T-cell (primary cell): ENCODE measurements at regions not wholly inside any gene's neighbourhood (a gene's known extent, or its start where the extent isn't known, plus 50 kb on each side); places are given as distances from the start of the nearest gene placed in this dataset.

Source experiments
- ATAC-seq, 4 experiments: fragments of 200-7000 bp in 3 of 4; fragments of 150-1000 bp in 1 of 4; cut with Tn5 transposase; replicated peaks in 1 of 4; 1 replicate in 3 of 4; 2 replicates in 1 of 4; pipeline ENCODE4 v1.10.0; 2021; ENCODE audit warnings: moderate library complexity in 3 of 4, mild to moderate bottlenecking in 2 of 4, moderate number of reproducible peaks in 1 of 4
- CTCF ChIA-PET, 2 donors: fragments of 300-600 bp; sonication (Branson Sonifier 250); formaldehyde crosslinking; loops; one replicate each; lab custom pipeline; 2022; ENCODE audit warnings: antibody characterized with exemption in 2 of 2; lab: Charles Lee
- POLR2A ChIA-PET, 2 donors: fragments of 300-600 bp; sonication (Branson Sonifier 250); formaldehyde crosslinking; loops; one replicate each; lab custom pipeline; 2022; ENCODE audit warnings: antibody characterized with exemption in 2 of 2; lab: Charles Lee
- DNase-seq, 35 experiments: peaks; one replicate each; pipeline versions ENCODE4 v3.0.0 to v3.0.0-alpha.2; 2013 to 2023
- H3K27ac ChIP-seq: one replicate; pipeline ENCODE4 v1.5.1; 2013; ENCODE audit warnings: low read length
- H3K27me3 ChIP-seq, 2 experiments: replicated peaks in 1 of 2; 1 replicate in 1 of 2; 2 replicates in 1 of 2; pipeline versions ENCODE4 v1.6.1 to v1.7.0; 2013; ENCODE audit warnings: low read length in 1 of 2, mixed read lengths in 1 of 2; ENCODE audit not compliant: control insufficient read depth in 2 of 2, insufficient read depth in 2 of 2; ENCODE audit errors: extremely low read depth in 1 of 2
- H3K36me3 ChIP-seq, 2 donors: 1 replicate in 1 of 2; 2 replicates in 1 of 2; pipeline versions ENCODE4 v1.6.1 to v1.7.0; 2013; ENCODE audit warnings: low read length in 1 of 2; ENCODE audit not compliant: control insufficient read depth in 2 of 2, insufficient read depth in 1 of 2; ENCODE audit errors: extremely low read depth in 1 of 2
- H3K4me1 ChIP-seq, 2 experiments: 1 replicate in 1 of 2; 2 replicates in 1 of 2; pipeline versions ENCODE4 v1.6.1 to v1.7.0; 2013; ENCODE audit warnings: low read length in 2 of 2, mixed read lengths in 1 of 2; ENCODE audit not compliant: insufficient read depth in 2 of 2, control insufficient read depth in 1 of 2; ENCODE audit errors: extremely low read depth in 1 of 2
- H3K4me3 ChIP-seq, 2 donors: 1 replicate in 1 of 2; 2 replicates in 1 of 2; pipeline versions ENCODE4 v1.5.1 to v1.7.0; 2013; ENCODE audit warnings: mild to moderate bottlenecking in 2 of 2, low read length in 1 of 2, moderate library complexity in 1 of 2; ENCODE audit not compliant: control insufficient read depth in 1 of 2; ENCODE audit errors: extremely low read depth in 1 of 2
- H3K9me3 ChIP-seq: 2 replicates; pipeline ENCODE4 v1.7.0; 2013
- H3K27ac Mint-ChIP-seq, 2 donors: one replicate each; pipeline ENCODE4 v1.8.0; 2020 to 2021; ENCODE audit warnings: mild to moderate bottlenecking in 2 of 2, mixed read lengths in 2 of 2
- H3K27me3 Mint-ChIP-seq, 2 donors: one replicate each; pipeline ENCODE4 v1.8.0; 2021 to 2022; ENCODE audit warnings: mixed read lengths in 2 of 2
- H3K36me3 Mint-ChIP-seq: one replicate; pipeline ENCODE4 v1.8.0; 2021; ENCODE audit warnings: mixed read lengths
- H3K4me1 Mint-ChIP-seq, 3 donors: one replicate each; pipeline ENCODE4 v1.8.0; 2020 to 2022; ENCODE audit warnings: mixed read lengths in 3 of 3, mild to moderate bottlenecking in 1 of 3
- H3K4me3 Mint-ChIP-seq, 3 donors: one replicate each; pipeline ENCODE4 v1.8.0; 2020 to 2022; ENCODE audit warnings: mild to moderate bottlenecking in 3 of 3, mixed read lengths in 3 of 3, moderate library complexity in 3 of 3
- H3K9me3 Mint-ChIP-seq, 3 donors: one replicate each; pipeline ENCODE4 v1.8.0; 2020 to 2022; ENCODE audit warnings: mixed read lengths in 3 of 3
- WGBS: methylation state at CpG from one replicate; pipeline ENCODE4 v1.1.5; 2013; ENCODE audit warnings: missing lambda C conversion rate; ENCODE audit not compliant: insufficient coverage; 5-methylcytosine and 5-hydroxymethylcytosine counted together

GRCh38 chr1:234697741-234698140, 87.8 kb upstream of the IRF2BP2 start:
- DNase-seq (no peak), ATAC-seq (no peak)
- no peak overlapping the region for H3K27ac ChIP-seq
- no peak overlapping the region for H3K27ac Mint-ChIP-seq
- no peak overlapping the region for H3K4me3 ChIP-seq
- H3K4me3 Mint-ChIP-seq = no peak overlapping the region
- H3K9me3 Mint-ChIP-seq = no peaks in the 10 kb centered on the region
- ChIA-PET POLR2A (interaction anchor here in 1 of 2 donors (0.5 kb wide), 1 partner anchor 104 kb away, joined by 5 read pairs; no protein-coding TSS in a partner anchor), CTCF (interaction anchor here in 1 of 2 donors (0.5 kb wide), 1 partner anchor 147 kb away, joined by 4 read pairs; no protein-coding TSS in a partner anchor)
- H3K27me3 Mint-ChIP-seq = no peaks in the 10 kb centered on the region
- WGBS = 95% methylated on average over 3 of the region's 8 CpGs
- H3K4me1 ChIP-seq = peaks cover 0 to 4% of the 10 kb centered on the region in 2 experiments
- no peaks in the 10 kb centered on the region for H3K9me3 ChIP-seq
- H3K36me3 Mint-ChIP-seq = no peaks in the 10 kb centered on the region
- H3K27me3 ChIP-seq = no peaks in the 10 kb centered on the region
- peaks cover 0 to 7% (median 0%) of the 10 kb centered on the region in 3 donors for H3K4me1 Mint-ChIP-seq
- no peaks in the 10 kb centered on the region for H3K36me3 ChIP-seq

- Histone ChIP-seq H3K4me1 (peaks cover 0 to 4% of the 10 kb centered on the region in 2 experiments), H3K36me3 (no peaks in the 10 kb centered on the region), H3K9me3 (no peaks in the 10 kb centered on the region), H3K27me3 (no peaks in the 10 kb centered on the region), H3K4me3 (no peak overlapping the region), H3K27ac (no peak overlapping the region)
- no peak overlapping the region for H3K4me3 Mint-ChIP-seq
- H3K27ac Mint-ChIP-seq = no peak overlapping the region
- no peaks in the 10 kb centered on the region for H3K9me3 Mint-ChIP-seq
- no peaks in the 10 kb centered on the region for H3K27me3 Mint-ChIP-seq
- no peak for ATAC-seq
- ChIA-PET CTCF (interaction anchor here in 1 of 2 donors (0.5 kb wide), 1 partner anchor 148 kb away, joined by 4 read pairs; no protein-coding TSS in a partner anchor), POLR2A (interaction anchor here in 1 of 2 donors (0.5 kb wide), 1 partner anchor 103 kb away, joined by 5 read pairs; no protein-coding TSS in a partner anchor)
- no peak for DNase-seq
- no CpG with 5 or more reads among the region's 1 CpG for WGBS
- peaks cover 0 to 7% (median 0%) of the 10 kb centered on the region in 3 donors for H3K4me1 Mint-ChIP-seq
- no peaks in the 10 kb centered on the region for H3K36me3 Mint-ChIP-seq
These were observed 87.0 kb upstream of the IRF2BP2 start for GRCh38 chr1:234697015-234697414.

GRCh38 chr1:234696148-234696576, 86.2 kb upstream of the IRF2BP2 start:
- H3K27ac Mint-ChIP-seq = no peak overlapping the region

GRCh38 chr1:234694661-234695060, 84.7 kb upstream of the IRF2BP2 start:
- 100% methylated on average over 1 of the region's 2 CpGs for WGBS
- POLR2A ChIA-PET = interaction anchor here in 1 of 2 donors (0.6 kb wide), 1 partner anchor 776 kb away, joined by 15 read pairs; no protein-coding TSS in a partner anchor
- ATAC-seq = no peak

More at GRCh38 chr1:234696148-234696576, 86.2 kb upstream of the IRF2BP2 start:
- Histone ChIP-seq H3K4me3 (no peak overlapping the region), H3K36me3 (no peaks in the 10 kb centered on the region), H3K27me3 (no peaks in the 10 kb centered on the region), H3K9me3 (no peaks in the 10 kb centered on the region), H3K4me1 (peaks cover 0 to 4% of the 10 kb centered on the region in 2 experiments), H3K27ac (no peak overlapping the region)
- Mint-ChIP-seq H3K4me1 (peaks cover 0 to 10% (median 0%) of the 10 kb centered on the region in 3 donors), H3K9me3 (no peaks in the 10 kb centered on the region), H3K36me3 (no peaks in the 10 kb centered on the region), H3K27me3 (no peaks in the 10 kb centered on the region), H3K4me3 (no peak overlapping the region)
- 100% methylated on average over 1 of the region's 11 CpGs for WGBS
- DNase-seq (no peak), ATAC-seq (no peak)
- ChIA-PET POLR2A (no interaction called here), CTCF (no interaction called here)

GRCh38 chr1:234692966-234693580, 83.1 kb upstream of the IRF2BP2 start:
- ChIA-PET CTCF (interaction anchor here (0.6 to 1.1 kb wide), 2 partner anchors 76 kb away, joined by 3 read pairs; no protein-coding TSS in a partner anchor), POLR2A (interaction anchor here in 1 of 2 donors (0.6 to 1.1 kb wide), 2 partner anchors 30 to 494 kb away, joined by 3 to 5 read pairs; no protein-coding TSS in a partner anchor)
- H3K4me3 ChIP-seq = no peak overlapping the region
- H3K27me3 ChIP-seq = no peaks in the 10 kb centered on the region
- H3K27ac ChIP-seq = no peak overlapping the region
- no CpG with 5 or more reads among the region's 4 CpGs for WGBS
- Mint-ChIP-seq H3K9me3 (no peaks in the 10 kb centered on the region), H3K4me3 (no peak overlapping the region), H3K27ac (no peak overlapping the region), H3K27me3 (no peaks in the 10 kb centered on the region), H3K4me1 (peaks cover 0 to 4% (median 0%) of the 10 kb centered on the region in 3 donors), H3K36me3 (no peaks in the 10 kb centered on the region)
- no peaks in the 10 kb centered on the region for H3K4me1 ChIP-seq
- H3K9me3 ChIP-seq = no peaks in the 10 kb centered on the region
- ATAC-seq = no peak
- H3K36me3 ChIP-seq = no peaks in the 10 kb centered on the region
- DNase-seq = no peak

More at GRCh38 chr1:234694661-234695060, 84.7 kb upstream of the IRF2BP2 start:
- no peaks in the 10 kb centered on the region for H3K36me3 ChIP-seq
- Mint-ChIP-seq H3K36me3 (no peaks in the 10 kb centered on the region), H3K9me3 (no peaks in the 10 kb centered on the region), H3K27ac (no peak overlapping the region), H3K4me1 (peaks cover 0 to 5% (median 0%) of the 10 kb centered on the region in 3 donors), H3K4me3 (no peak overlapping the region), H3K27me3 (no peaks in the 10 kb centered on the region)
- no peaks in the 10 kb centered on the region for H3K9me3 ChIP-seq
- H3K4me3 ChIP-seq = no peak overlapping the region
- H3K27ac ChIP-seq = no peak overlapping the region
- CTCF ChIA-PET = no interaction called here
- H3K4me1 ChIP-seq = no peaks in the 10 kb centered on the region
- DNase-seq = no peak
- no peaks in the 10 kb centered on the region for H3K27me3 ChIP-seq

- POLR2A ChIA-PET = interaction anchor here in 1 of 2 donors (0.5 kb wide), 1 partner anchor 80 kb away, joined by 3 read pairs; no protein-coding TSS in a partner anchor
These were observed 81.6 kb upstream of the IRF2BP2 start for GRCh38 chr1:234691567-234691966.

More at GRCh38 chr1:234691567-234691966, 81.6 kb upstream of the IRF2BP2 start:
- DNase-seq (peak in 1 of 35 experiments; percentile 46), ATAC-seq (peak in 3 of 4 experiments; percentile 47 to 77 (median 52))
- no peaks in the 10 kb centered on the region for H3K36me3 Mint-ChIP-seq
- H3K9me3 Mint-ChIP-seq = no peaks in the 10 kb centered on the region
- Histone ChIP-seq H3K36me3 (no peaks in the 10 kb centered on the region), H3K4me3 (no peak overlapping the region), H3K27me3 (no peaks in the 10 kb centered on the region), H3K9me3 (no peaks in the 10 kb centered on the region), H3K27ac (no peak overlapping the region), H3K4me1 (no peaks in the 10 kb centered on the region)
- 44% methylated on average over 1 of the region's 3 CpGs for WGBS
- H3K4me1 Mint-ChIP-seq = peaks cover 0 to 4% (median 0%) of the 10 kb centered on the region in 3 donors
- CTCF ChIA-PET = no interaction called here
- H3K27ac Mint-ChIP-seq = no peak overlapping the region
- no peak overlapping the region for H3K4me3 Mint-ChIP-seq
- no peaks in the 10 kb centered on the region for H3K27me3 Mint-ChIP-seq
